OCI-LY3 (cell line): ENCODE measurements at regions not wholly inside any gene's neighbourhood (a gene's known extent, or its start where the extent isn't known, plus 50 kb on each side); places are given as distances from the start of the nearest gene placed in this dataset.
"Not testable (repeated sequence)": the region's sequence is repeated elsewhere in the genome, so short reads cannot be mapped to it uniquely, and the experiment has no call there.

Source experiments
- H2AFZ ChIP-seq: fragments of 200-600, 300-600 bp; shearing (Covaris generic); 2 replicates; pipeline ENCODE4 v1.6.0; 2014; ENCODE audit warnings: antibody characterized with exemption, low read depth, low read length
- H3K27ac ChIP-seq: fragments of 200-600, 300-600 bp; sonication (generic); 2 replicates; pipeline ENCODE4 v1.5.1; 2014; ENCODE audit warnings: mild to moderate bottlenecking, low read length, moderate library complexity, mixed read lengths
- H3K27me3 ChIP-seq: fragments of 200-600, 300-600 bp; sonication (generic); 2 replicates; pipeline ENCODE4 v1.6.1; 2014; ENCODE audit warnings: low read depth, low read length, mixed read lengths
- H3K36me3 ChIP-seq: fragments of 200-600, 300-600 bp; sonication (generic); replicated peaks from 2 replicates; pipeline ENCODE3; 2014; ENCODE audit warnings: low read depth, low read length, mixed read lengths
- H3K4me1 ChIP-seq: fragments of 300-600, 200-600 bp; sonication (generic); 2 replicates; pipeline ENCODE4 v1.6.1; 2014; ENCODE audit warnings: low read length, mixed read lengths
- H3K4me2 ChIP-seq: fragments of 200-600, 300-600 bp; sonication (generic); 2 replicates; pipeline ENCODE4 v1.6.1; 2014; ENCODE audit warnings: low read length, mixed read lengths
- H3K4me3 ChIP-seq: fragments of 300-600, 200-600 bp; sonication (generic); 2 replicates; pipeline ENCODE4 v1.5.1; 2014; ENCODE audit warnings: antibody characterized with exemption, mild to moderate bottlenecking, low read length, moderate library complexity
- H3K79me2 ChIP-seq: fragments of 300-600, 200-600 bp; shearing (Covaris generic); 2 replicates; pipeline ENCODE4 v1.6.1; 2014; ENCODE audit warnings: mild to moderate bottlenecking, low read length, mixed read lengths
- H3K9ac ChIP-seq: fragments of 300-600, 200-600 bp; shearing (Covaris generic); 2 replicates; pipeline ENCODE4 v1.6.0; 2014; ENCODE audit warnings: mild to moderate bottlenecking, low read length, moderate library complexity
- H3K9me3 ChIP-seq: fragments of 200-600, 300-600 bp; shearing (Covaris generic); 2 replicates; pipeline ENCODE4 v1.6.1; 2014; ENCODE audit warnings: low read length, mixed read lengths; ENCODE audit not compliant: insufficient read depth
- H4K20me1 ChIP-seq: fragments of 200-600, 300-600 bp; sonication (generic); 2 replicates; pipeline ENCODE4 v1.6.1; 2016; ENCODE audit warnings: low read length, mixed read lengths; ENCODE audit not compliant: insufficient read depth
- EZH2phosphoT487 ChIP-seq: fragments of 200-600 bp; shearing (Covaris generic); IDR thresholded peaks from 2 replicates; pipeline ENCODE4 v1.6.1; 2018; ENCODE audit warnings: antibody characterized with exemption, mixed run types, low read depth
- TF ChIP-seq, protein P1 (sequence below): fragments of 200-600, 300-600 bp; sonication (generic); IDR thresholded peaks from 2 replicates; pipeline ENCODE4 v1.5.1; 2014; ENCODE audit warnings: antibody characterized with exemption, low read length, low read depth

DNA sequence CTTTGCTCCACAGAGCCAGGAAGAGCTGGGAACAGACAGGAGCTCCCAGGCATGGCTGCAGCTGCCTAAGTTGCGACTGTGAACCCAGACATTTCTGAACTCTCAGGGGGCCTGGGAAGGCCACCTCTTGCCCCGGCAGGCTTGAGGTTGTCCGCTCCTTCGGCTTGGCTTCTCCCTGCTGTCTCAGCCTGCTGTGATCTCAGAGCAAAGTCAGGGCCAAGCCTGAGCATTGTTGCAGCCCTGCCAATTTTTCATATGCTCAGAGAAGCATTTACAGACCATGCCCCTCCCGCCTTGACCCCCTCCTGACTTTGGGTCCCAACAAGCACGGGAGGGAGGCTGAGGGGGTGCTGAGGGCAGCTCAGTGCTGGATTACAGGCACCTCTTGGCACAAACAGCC lies 1439.1 kb upstream of the FLRT2 start:
- Histone ChIP-seq H3K27ac (no peak overlapping the region), H2AFZ (no peak overlapping the region), H3K9me3 (no peaks in the 10 kb centered on the region), H3K4me2 (no peak overlapping the region), H3K36me3 (no peaks in the 10 kb centered on the region), H3K9ac (no peak overlapping the region), H3K79me2 (no peaks in the 10 kb centered on the region), H4K20me1 (no peaks in the 10 kb centered on the region), H3K4me1 (no peaks in the 10 kb centered on the region), H3K4me3 (no peak overlapping the region), H3K27me3 (no peaks in the 10 kb centered on the region)
- TF ChIP-seq, protein P1, sequence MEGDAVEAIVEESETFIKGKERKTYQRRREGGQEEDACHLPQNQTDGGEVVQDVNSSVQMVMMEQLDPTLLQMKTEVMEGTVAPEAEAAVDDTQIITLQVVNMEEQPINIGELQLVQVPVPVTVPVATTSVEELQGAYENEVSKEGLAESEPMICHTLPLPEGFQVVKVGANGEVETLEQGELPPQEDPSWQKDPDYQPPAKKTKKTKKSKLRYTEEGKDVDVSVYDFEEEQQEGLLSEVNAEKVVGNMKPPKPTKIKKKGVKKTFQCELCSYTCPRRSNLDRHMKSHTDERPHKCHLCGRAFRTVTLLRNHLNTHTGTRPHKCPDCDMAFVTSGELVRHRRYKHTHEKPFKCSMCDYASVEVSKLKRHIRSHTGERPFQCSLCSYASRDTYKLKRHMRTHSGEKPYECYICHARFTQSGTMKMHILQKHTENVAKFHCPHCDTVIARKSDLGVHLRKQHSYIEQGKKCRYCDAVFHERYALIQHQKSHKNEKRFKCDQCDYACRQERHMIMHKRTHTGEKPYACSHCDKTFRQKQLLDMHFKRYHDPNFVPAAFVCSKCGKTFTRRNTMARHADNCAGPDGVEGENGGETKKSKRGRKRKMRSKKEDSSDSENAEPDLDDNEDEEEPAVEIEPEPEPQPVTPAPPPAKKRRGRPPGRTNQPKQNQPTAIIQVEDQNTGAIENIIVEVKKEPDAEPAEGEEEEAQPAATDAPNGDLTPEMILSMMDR = no peak
- no peak for TF ChIP-seq EZH2phosphoT487

DNA sequence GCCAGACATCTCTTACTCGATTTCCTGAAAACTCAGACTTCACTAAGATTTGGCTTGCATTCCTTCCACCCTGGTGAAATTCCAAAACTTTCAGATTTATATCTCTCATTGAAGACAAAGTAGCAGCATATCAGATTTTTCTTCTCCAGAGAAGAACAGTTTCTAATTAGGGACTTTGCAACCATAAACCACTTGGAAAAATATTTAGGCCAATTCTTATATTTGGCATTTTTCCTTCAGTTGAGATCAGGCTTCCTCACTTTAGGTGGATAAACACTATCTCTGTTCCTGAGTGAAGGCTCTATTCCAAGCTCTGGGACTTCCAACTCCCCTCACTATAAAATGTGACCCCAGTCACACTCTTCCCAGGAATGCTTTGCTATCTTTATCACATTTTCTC lies 1434.3 kb upstream of the FLRT2 start:
- Histone ChIP-seq H3K4me2 (no peak overlapping the region), H3K4me1 (no peaks in the 10 kb centered on the region), H3K9me3 (no peaks in the 10 kb centered on the region), H3K79me2 (no peaks in the 10 kb centered on the region), H3K9ac (no peak overlapping the region), H3K27me3 (no peaks in the 10 kb centered on the region), H3K4me3 (no peak overlapping the region), H3K27ac (no peak overlapping the region), H2AFZ (no peak overlapping the region), H4K20me1 (no peaks in the 10 kb centered on the region), H3K36me3 (no peaks in the 10 kb centered on the region)
- TF ChIP-seq, protein P1 = no peak
- no peak for TF ChIP-seq EZH2phosphoT487

DNA sequence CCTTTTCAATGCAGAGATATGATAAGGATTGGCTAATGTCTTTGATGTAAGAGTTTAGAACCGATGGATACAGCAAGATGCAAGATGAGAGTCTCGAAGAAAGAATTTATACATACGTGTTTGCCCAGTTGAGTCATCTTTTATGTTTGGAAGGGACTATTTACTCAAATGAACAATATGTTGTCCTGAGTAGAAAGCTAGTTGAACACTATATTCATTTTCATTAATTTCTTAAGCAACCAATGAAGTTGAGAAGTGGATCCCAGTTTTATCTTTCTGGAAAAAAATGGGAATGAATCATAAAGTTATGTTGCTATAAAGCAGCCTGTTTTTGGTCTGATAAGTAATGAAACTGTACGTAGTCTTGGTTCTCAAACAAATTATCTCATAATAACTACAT lies 1431.7 kb upstream of the FLRT2 start:
- H3K27me3 ChIP-seq = no peaks in the 10 kb centered on the region
- no peaks in the 10 kb centered on the region for H3K9me3 ChIP-seq
- H4K20me1 ChIP-seq = no peaks in the 10 kb centered on the region
- H3K27ac ChIP-seq = no peak overlapping the region
- H3K4me1 ChIP-seq = no peaks in the 10 kb centered on the region
- no peak overlapping the region for H3K9ac ChIP-seq
- no peak overlapping the region for H3K4me3 ChIP-seq
- TF ChIP-seq EZH2phosphoT487 = no peak
- H2AFZ ChIP-seq = no peak overlapping the region
- no peaks in the 10 kb centered on the region for H3K36me3 ChIP-seq
- no peak overlapping the region for H3K4me2 ChIP-seq
- no peaks in the 10 kb centered on the region for H3K79me2 ChIP-seq

GRCh38 chr14:84099560-84099959 lies 1430.4 kb upstream of the FLRT2 start:
- not testable (repeated sequence) for H3K4me3 ChIP-seq, H3K4me1 ChIP-seq, H2AFZ ChIP-seq, H3K36me3 ChIP-seq, H3K9ac ChIP-seq, H4K20me1 ChIP-seq, H3K9me3 ChIP-seq, H3K27me3 ChIP-seq, H3K79me2 ChIP-seq, H3K4me2 ChIP-seq, H3K27ac ChIP-seq

GRCh38 chr14:84107835-84108343 lies 1422.1 kb upstream of the FLRT2 start:
- H3K4me2 ChIP-seq = no peak overlapping the region
- H3K27ac ChIP-seq = no peak overlapping the region
- no peaks in the 10 kb centered on the region for H3K79me2 ChIP-seq
- no peak overlapping the region for H3K4me3 ChIP-seq
- H3K27me3 ChIP-seq = no peaks in the 10 kb centered on the region
- no peak overlapping the region for H3K9ac ChIP-seq
- no peaks in the 10 kb centered on the region for H3K36me3 ChIP-seq
- H3K9me3 ChIP-seq = 0 out of 2 replicates have a peak, but pooled peaks cover 5% of the 10 kb centered on the region
- TF ChIP-seq, protein P1 = no peak
- no peak for TF ChIP-seq EZH2phosphoT487
- no peaks in the 10 kb centered on the region for H4K20me1 ChIP-seq
- H3K4me1 ChIP-seq = peaks cover 20% of the 10 kb centered on the region
- H2AFZ ChIP-seq = no peak overlapping the region
